Stomach smooth muscle (tissue), 2 donors: ENCODE measurements at regions not wholly inside any gene's neighbourhood (a gene's known extent, or its start where the extent isn't known, plus 50 kb on each side); places are given as distances from the start of the nearest gene placed in this dataset.

Source experiments
- H3K27ac ChIP-seq: one replicate; pipeline ENCODE4 v1.7.0; 2013; ENCODE audit warnings: mild to moderate bottlenecking, low read length, inconsistent platforms
- H3K27me3 ChIP-seq, 2 donors: one replicate each; pipeline ENCODE4 v1.7.0; 2013; ENCODE audit warnings: low read length in 2 of 2; ENCODE audit not compliant: insufficient read depth in 2 of 2, control insufficient read depth in 1 of 2
- H3K36me3 ChIP-seq, 2 donors: one replicate each; pipeline ENCODE4 v1.7.0; 2013; ENCODE audit warnings: low read length in 2 of 2; ENCODE audit not compliant: control insufficient read depth in 2 of 2, insufficient read depth in 2 of 2
- H3K4me1 ChIP-seq: one replicate; pipeline ENCODE4 v1.7.0; 2013; ENCODE audit warnings: low read length; ENCODE audit not compliant: control insufficient read depth, insufficient read depth
- H3K4me3 ChIP-seq, 2 donors: one replicate each; pipeline ENCODE4 v1.7.0; 2013; ENCODE audit warnings: low read length in 2 of 2
- H3K9ac ChIP-seq, 2 donors: one replicate each; pipeline ENCODE4 v1.7.0; 2013; ENCODE audit warnings: low read length in 2 of 2, mild to moderate bottlenecking in 1 of 2
- H3K9me3 ChIP-seq, 2 donors: one replicate each; pipeline ENCODE4 v1.7.0; 2013; ENCODE audit warnings: low read length in 2 of 2; ENCODE audit not compliant: control insufficient read depth in 2 of 2
- donor health status: healthy.
- donor health status: Pancreatic carcinoma.

DNA sequence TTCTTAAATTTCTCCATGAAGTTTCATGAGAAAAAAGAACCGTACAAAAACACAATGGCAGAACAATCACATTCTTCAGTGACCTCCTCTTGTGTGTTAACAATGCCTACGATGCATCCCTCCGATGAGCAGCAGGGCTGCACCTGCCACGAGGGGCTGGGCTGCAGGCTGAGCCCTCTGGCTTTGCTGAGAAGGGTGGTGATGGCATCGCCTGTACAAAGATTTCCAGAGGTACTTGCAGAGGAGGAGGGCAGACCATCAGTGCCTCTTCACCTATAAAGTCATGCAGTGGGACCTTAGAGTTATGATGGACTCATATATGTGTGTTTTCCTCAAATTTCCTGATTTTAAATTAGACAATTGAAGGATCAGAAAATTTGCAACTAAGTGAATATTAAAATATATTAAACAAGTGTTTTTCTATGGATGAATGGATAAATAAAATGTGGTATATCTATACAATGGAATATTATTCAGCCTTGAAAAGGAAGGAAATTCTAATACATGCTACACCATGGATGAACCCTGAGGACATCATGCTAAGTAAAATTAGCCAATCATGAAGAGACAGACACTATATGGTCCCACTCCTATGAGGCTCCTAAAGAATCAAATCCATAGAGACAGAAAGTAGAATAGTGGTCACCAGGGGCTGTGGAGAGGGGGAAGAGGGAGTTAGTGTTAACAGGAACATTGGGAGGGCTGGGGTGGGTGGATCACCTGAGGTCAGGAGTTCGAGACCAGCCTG, 489.3 kb downstream of the SIPA1L2 start:
- Histone ChIP-seq H3K36me3 (no peaks in the 10 kb centered on the region), H3K9me3 (no peaks in the 10 kb centered on the region), H3K9ac (no peak overlapping the region), H3K4me1 (peaks cover 17% of the 10 kb centered on the region), H3K4me3 (no peak overlapping the region), H3K27me3 (no peaks in the 10 kb centered on the region), H3K27ac (no peak overlapping the region)

DNA sequence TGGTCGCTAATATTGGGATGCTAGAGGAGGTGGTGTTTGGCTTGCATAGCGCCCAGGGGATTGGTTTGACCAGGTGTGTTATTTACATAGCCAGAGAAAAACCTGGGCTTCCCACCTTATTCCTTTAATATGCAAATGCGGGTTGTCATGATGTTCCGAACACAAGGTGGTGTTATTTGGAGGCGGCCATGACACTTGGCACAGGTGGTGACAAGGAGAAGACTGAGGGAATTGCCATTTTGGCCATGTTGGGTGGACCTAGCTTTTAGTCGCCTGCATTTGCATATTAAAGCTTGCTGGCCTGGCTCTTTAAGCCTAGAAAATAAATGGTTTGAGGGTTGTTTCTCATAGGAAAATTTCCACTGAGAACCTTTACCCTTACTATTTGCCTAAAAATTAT, 490.5 kb downstream of the SIPA1L2 start:
- H3K4me1 ChIP-seq, result peaks cover 17% of the 10 kb centered on the region
- no peak overlapping the region for H3K9ac ChIP-seq
- H3K4me3 ChIP-seq, result no peak overlapping the region
- no peaks in the 10 kb centered on the region for H3K9me3 ChIP-seq
- H3K36me3 ChIP-seq, result no peaks in the 10 kb centered on the region
- H3K27me3 ChIP-seq, result no peaks in the 10 kb centered on the region
- no peak overlapping the region for H3K27ac ChIP-seq

DNA sequence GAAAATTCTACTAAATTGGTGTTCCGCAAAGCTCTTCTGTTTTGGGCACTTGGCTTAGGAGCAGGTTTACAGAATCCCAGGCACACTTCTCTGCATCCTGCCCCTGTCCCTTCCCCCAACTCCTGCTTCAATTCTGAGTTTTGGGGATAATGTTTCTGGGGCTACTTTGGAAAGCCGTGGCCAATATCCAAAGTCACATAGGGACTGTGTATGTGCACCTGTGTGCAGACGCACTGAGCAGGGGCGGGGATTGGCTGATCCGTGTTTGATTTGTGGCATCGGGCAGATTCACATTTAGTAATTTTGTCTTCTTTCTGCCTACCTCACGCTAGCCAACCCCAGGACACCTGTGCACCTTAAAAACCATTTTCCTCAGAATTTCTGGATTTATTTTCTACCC, 491.9 kb downstream of the SIPA1L2 start:
- H3K27me3 ChIP-seq, result no peaks in the 10 kb centered on the region
- peaks cover 9% of the 10 kb centered on the region for H3K4me1 ChIP-seq
- no peaks in the 10 kb centered on the region for H3K9me3 ChIP-seq
- no peak overlapping the region for H3K27ac ChIP-seq
- no peak overlapping the region for H3K4me3 ChIP-seq
- H3K9ac ChIP-seq, result no peak overlapping the region
- H3K36me3 ChIP-seq, result no peaks in the 10 kb centered on the region

DNA sequence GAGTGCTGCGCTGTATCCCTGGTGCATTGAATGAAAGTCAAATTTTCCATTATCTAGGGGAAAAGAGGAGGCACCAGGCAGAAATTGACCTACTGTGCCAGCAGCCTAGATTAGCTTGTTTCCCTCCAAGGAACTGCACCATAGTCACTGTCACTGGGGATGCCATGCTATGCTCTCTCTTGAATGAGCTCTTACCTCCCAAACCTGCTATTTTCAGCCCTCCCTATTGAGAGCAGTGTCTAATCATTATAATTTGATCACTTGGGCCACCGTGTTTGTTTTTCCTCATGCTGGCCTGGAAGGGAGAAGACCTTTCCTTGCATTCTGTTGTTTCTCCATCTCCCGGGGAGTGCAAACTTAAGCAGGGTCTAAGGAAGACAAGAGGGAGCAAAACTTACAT, 492.9 kb downstream of the SIPA1L2 start:
- no peaks in the 10 kb centered on the region for H3K9me3 ChIP-seq
- H3K27me3 ChIP-seq, result no peaks in the 10 kb centered on the region
- H3K4me1 ChIP-seq, result no peaks in the 10 kb centered on the region
- H3K9ac ChIP-seq, result no peak overlapping the region
- H3K36me3 ChIP-seq, result no peaks in the 10 kb centered on the region
- H3K27ac ChIP-seq, result no peak overlapping the region
- H3K4me3 ChIP-seq, result no peak overlapping the region

DNA sequence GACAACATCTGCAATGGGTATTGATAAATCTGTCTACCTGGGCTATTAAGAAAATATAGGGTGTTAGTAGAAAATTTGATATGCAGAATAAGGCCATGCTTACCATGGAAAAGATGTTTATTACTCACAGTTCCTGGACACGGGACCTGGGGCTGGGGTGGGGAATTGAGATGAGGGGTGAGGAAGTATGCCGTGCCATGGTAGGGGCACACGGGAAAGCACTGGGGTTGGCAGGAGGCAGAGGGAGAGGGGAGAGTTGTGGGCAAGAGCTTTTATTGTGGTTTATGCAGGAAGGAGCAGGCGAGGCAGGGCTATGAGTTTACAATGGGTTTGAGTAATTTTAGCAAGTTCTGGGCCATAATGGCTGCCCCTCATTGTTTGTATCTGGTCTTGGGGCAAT, 493.8 kb downstream of the SIPA1L2 start:
- Histone ChIP-seq H3K27ac (no peak overlapping the region), H3K36me3 (no peaks in the 10 kb centered on the region), H3K4me1 (no peaks in the 10 kb centered on the region), H3K9ac (no peak overlapping the region), H3K9me3 (no peaks in the 10 kb centered on the region), H3K4me3 (no peak overlapping the region), H3K27me3 (no peaks in the 10 kb centered on the region)

DNA sequence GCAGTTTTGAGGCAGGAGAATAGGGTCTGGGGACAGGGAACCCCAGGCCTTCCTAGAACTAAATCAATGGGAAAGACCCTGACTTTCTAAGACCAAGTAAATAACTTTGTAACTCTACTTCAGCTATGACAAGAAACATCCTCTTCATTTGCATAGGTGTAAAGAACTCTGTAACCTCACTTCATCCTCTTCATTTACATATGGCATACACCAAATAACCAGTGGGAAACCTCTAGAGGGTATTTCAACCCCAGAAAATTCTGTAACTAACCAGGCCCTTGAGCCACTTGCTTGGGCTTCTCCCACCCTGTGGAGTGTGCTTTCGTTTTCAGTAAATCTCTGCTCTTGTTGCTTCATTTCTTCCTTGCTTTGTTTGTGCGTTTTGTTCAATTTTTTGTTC, 495.6 kb downstream of the SIPA1L2 start:
- H3K27ac ChIP-seq, result no peak overlapping the region
- no peaks in the 10 kb centered on the region for H3K4me1 ChIP-seq
- H3K9me3 ChIP-seq, result no peaks in the 10 kb centered on the region
- no peaks in the 10 kb centered on the region for H3K27me3 ChIP-seq
- H3K36me3 ChIP-seq, result no peaks in the 10 kb centered on the region
- H3K4me3 ChIP-seq, result no peak overlapping the region
- H3K9ac ChIP-seq, result no peak overlapping the region

DNA sequence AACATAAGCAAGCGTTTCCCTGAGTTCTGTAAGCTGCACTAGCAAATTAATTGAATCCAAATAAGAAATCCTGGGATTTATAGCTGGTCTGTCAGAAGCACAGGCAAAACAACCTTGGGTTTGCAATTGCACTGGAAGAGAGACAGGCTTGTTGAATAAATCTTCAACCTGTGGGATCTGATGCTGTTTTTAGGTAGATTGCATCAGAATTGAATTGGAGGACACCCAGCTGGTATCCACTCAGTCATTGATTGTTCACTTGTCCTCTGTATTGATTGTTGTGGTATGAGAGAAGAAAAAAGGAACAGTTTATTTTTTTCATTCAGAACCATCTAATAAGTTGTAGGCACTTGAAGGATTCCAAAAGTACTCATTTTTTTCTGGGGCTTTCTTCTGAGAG, 497.4 kb downstream of the SIPA1L2 start:
- H3K4me1 ChIP-seq, result no peaks in the 10 kb centered on the region
- no peak overlapping the region for H3K27ac ChIP-seq
- H3K36me3 ChIP-seq, result no peaks in the 10 kb centered on the region
- no peaks in the 10 kb centered on the region for H3K27me3 ChIP-seq
- no peaks in the 10 kb centered on the region for H3K9me3 ChIP-seq
- H3K4me3 ChIP-seq, result no peak overlapping the region
- no peak overlapping the region for H3K9ac ChIP-seq

DNA sequence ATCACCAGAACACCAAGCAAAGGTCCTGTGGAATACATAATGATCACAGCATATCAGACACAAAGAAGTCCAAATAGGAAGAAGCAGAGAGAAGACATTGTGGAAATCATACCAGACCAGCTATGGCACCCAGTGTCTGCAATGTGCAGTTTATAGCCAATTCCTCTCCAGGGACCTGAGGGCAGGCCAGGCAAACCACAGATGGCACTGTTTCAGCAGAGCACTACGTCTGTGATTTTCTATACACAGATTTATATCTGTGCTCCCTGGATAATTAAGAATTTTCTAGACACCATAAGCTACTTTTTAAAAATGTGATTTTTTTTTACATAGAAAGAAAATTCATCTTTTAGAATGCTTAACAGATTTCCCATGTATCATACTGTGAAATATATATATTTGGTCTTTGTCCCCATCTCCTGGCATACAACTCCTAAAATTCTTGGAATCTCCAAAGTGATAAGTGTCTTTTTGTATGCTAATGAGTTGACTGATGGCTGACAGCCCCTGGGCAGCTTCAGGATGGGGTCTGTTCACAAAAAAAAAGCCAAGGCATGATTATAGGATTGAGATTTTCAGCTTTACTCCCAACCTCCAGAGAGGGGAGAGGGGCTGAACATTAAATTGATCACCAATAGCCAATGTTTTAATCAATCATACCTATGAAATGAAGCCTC, 498.1 kb downstream of the SIPA1L2 start:
- Histone ChIP-seq H3K27ac (no peak overlapping the region), H3K9ac (no peak overlapping the region), H3K27me3 (no peaks in the 10 kb centered on the region), H3K4me3 (no peak overlapping the region), H3K36me3 (no peaks in the 10 kb centered on the region), H3K4me1 (no peaks in the 10 kb centered on the region), H3K9me3 (no peaks in the 10 kb centered on the region)

DNA sequence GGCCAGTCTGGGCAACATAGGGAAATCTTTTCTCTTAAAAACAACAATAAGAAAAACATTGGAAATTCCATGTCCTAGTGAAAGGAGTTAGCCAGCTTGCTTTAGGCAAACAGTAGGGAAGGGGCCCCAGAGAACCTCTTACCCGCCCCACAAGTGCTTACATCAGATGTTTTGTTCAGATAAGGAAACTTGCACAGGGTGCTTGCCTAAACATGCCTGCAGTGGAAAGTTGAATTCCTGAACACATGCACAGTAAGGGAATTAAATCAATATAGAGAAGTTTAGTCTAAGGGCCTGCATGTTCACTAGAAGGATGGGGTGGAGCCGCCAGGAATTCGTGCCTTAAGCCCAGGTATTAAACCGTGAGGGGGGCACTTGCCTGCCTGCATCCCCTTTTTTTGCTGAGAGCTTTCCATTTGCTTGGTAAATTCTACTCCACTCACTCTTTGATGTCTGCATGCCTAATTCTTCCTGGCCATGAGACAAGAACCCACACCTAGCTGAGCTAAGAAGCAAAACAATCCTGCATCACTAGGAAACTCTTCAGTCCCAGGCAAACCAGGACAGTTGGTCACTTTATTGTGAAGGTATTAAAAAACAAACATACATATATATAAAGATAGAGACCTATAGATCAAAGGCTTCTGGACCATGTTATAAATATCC, 499.0 kb downstream of the SIPA1L2 start:
- no peaks in the 10 kb centered on the region for H3K36me3 ChIP-seq
- H3K9ac ChIP-seq, result no peak overlapping the region
- H3K9me3 ChIP-seq, result no peaks in the 10 kb centered on the region
- no peaks in the 10 kb centered on the region for H3K4me1 ChIP-seq
- no peak overlapping the region for H3K4me3 ChIP-seq
- no peak overlapping the region for H3K27ac ChIP-seq
- H3K27me3 ChIP-seq, result no peaks in the 10 kb centered on the region

DNA sequence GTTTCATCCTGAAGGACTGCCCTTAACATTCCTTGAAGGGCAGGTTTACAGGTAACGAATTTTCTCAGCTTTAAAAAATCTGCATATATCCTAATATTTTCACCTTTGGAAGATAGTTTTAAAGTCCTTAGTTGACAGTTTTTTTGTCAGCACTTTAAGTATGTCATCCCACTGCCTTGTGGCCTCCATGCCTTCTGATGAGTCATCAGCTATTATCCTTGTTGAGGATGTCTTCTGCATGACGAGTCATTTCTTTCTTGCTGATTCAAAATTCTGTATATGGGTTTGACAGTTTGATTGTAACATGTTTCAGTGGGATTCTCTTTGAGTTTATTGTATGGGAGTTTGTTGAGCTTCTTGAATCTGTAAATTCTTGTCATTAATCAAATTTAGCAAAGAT, 500.6 kb downstream of the DISC1 start:
- H3K9me3 ChIP-seq, result no peaks in the 10 kb centered on the region
- H3K4me3 ChIP-seq, result no peak overlapping the region
- no peaks in the 10 kb centered on the region for H3K4me1 ChIP-seq
- no peak overlapping the region for H3K9ac ChIP-seq
- no peaks in the 10 kb centered on the region for H3K27me3 ChIP-seq
- H3K27ac ChIP-seq, result no peak overlapping the region
- no peaks in the 10 kb centered on the region for H3K36me3 ChIP-seq
